H1 (cell line): ENCODE measurements at regions not wholly inside any gene's neighbourhood (a gene's known extent, or its start where the extent isn't known, plus 50 kb on each side); places are given as distances from the start of the nearest gene placed in this dataset.

Experiments
- CTCF ChIA-PET: fragments of 300-600 bp; sonication (Branson Sonifier 250); formaldehyde crosslinking; loops from one replicate; lab custom pipeline; 2021; ENCODE audit not compliant: partially characterized antibody; lab: Charles Lee
- POLR2A ChIA-PET: fragments of 300-600 bp; sonication (Branson Sonifier 250); formaldehyde crosslinking; loops from one replicate; lab custom pipeline; 2021; ENCODE audit warnings: inconsistent platforms; ENCODE audit not compliant: partially characterized antibody; lab: Charles Lee
- DNase-seq, 2 experiments: peaks; one replicate each; pipeline versions ENCODE4 v3.0.0 to v3.0.0-alpha.2; 2010 to 2022; ENCODE audit warnings: low spot score in 2 of 2, low read depth in 1 of 2, mixed read lengths in 1 of 2
- FAIRE-seq: peaks from 2 replicates; lab custom pipeline; 2011; peaks lifted over from hg19 to GRCh38; lab: Jason Lieb, UNC
- H2AFZ ChIP-seq: 2 replicates; pipeline ENCODE4 v1.8.1; 2012; ENCODE audit warnings: low read length, inconsistent platforms
- H2AK5ac ChIP-seq: 2 replicates; pipeline ENCODE4 v1.6.1; 2013; ENCODE audit warnings: low read depth, low read length
- H2BK120ac ChIP-seq: replicated peaks from 2 replicates; pipeline ENCODE3; 2013; ENCODE audit warnings: low read depth, low read length, inconsistent platforms
- H2BK12ac ChIP-seq: 2 replicates; pipeline ENCODE4 v1.6.1; 2013; ENCODE audit warnings: low read depth, low read length
- H2BK15ac ChIP-seq: 2 replicates; pipeline ENCODE4 v1.6.1; 2013; ENCODE audit warnings: low read length
- H2BK20ac ChIP-seq: 2 replicates; pipeline ENCODE4 v1.6.1; 2013; ENCODE audit warnings: low read length
- H2BK5ac ChIP-seq: 2 replicates; pipeline ENCODE4 v1.6.1; 2013; ENCODE audit warnings: low read depth, low read length
- H3K14ac ChIP-seq: 2 replicates; pipeline ENCODE4 v1.6.1; 2013; ENCODE audit warnings: inconsistent platforms; ENCODE audit not compliant: insufficient read length
- H3K18ac ChIP-seq: 2 replicates; pipeline ENCODE4 v1.6.1; 2013; ENCODE audit warnings: low read length; ENCODE audit errors: extremely low read depth
- H3K23ac ChIP-seq: 2 replicates; pipeline ENCODE4 v1.6.1; 2013; ENCODE audit warnings: inconsistent platforms; ENCODE audit not compliant: insufficient read length
- H3K23me2 ChIP-seq: 2 replicates; pipeline ENCODE4 v1.6.1; 2013; ENCODE audit warnings: low read depth, low read length
- H3K27ac ChIP-seq: 2 replicates; pipeline ENCODE4 v1.6.1; 2011; ENCODE audit warnings: low read depth, low read length, inconsistent platforms
- H3K27me3 ChIP-seq, 4 experiments: replicated peaks in 1 of 4; 1 replicate in 1 of 4; 2 replicates in 3 of 4; pipeline versions ENCODE4 v1.6.1 to v1.8.1; 2011 to 2013; ENCODE audit warnings: low read length in 3 of 4, mild to moderate bottlenecking in 3 of 4, inconsistent platforms in 2 of 4, mixed read lengths in 2 of 4, moderate library complexity in 1 of 4; ENCODE audit not compliant: control insufficient read depth in 3 of 4, insufficient read depth in 3 of 4; ENCODE audit errors: extremely low read depth in 1 of 4
- H3K36me3 ChIP-seq, 4 experiments: 2 replicates each; pipeline versions ENCODE4 v1.6.1 to v1.8.1; 2011 to 2013; ENCODE audit warnings: mild to moderate bottlenecking in 4 of 4, low read length in 3 of 4, moderate library complexity in 2 of 4, control low read depth in 1 of 4, inconsistent platforms in 1 of 4; ENCODE audit not compliant: insufficient read depth in 4 of 4, control insufficient read depth in 2 of 4
- H3K4ac ChIP-seq: replicated peaks from 2 replicates; pipeline ENCODE3; 2013; ENCODE audit warnings: low read length, low read depth, mixed read lengths, inconsistent platforms; ENCODE audit not compliant: insufficient read length
- H3K4me1 ChIP-seq, 4 experiments: replicated peaks in 1 of 4; 1 replicate in 1 of 4; 2 replicates in 3 of 4; pipeline versions ENCODE4 v1.6.1 to v1.8.1; 2011 to 2013; ENCODE audit warnings: low read length in 3 of 4, inconsistent platforms in 2 of 4, mixed read lengths in 1 of 4; ENCODE audit not compliant: insufficient read depth in 4 of 4, control insufficient read depth in 3 of 4
- H3K4me2 ChIP-seq, 2 experiments: 2 replicates each; pipeline versions ENCODE4 v1.6.1 to v1.8.1; 2011 to 2013; ENCODE audit warnings: low read depth in 2 of 2, low read length in 2 of 2, control low read depth in 1 of 2, inconsistent platforms in 1 of 2, mild to moderate bottlenecking in 1 of 2; ENCODE audit not compliant: insufficient read depth in 1 of 2
- H3K4me3 ChIP-seq, 4 experiments: fragments of 200-600, 300-600 bp in 1 of 4; sonication (generic), shearing (Covaris generic), sonication (Bioruptor Twin) in 1 of 4; 2 replicates each; pipeline versions ENCODE4 v1.5.1 to v1.8.1; 2011 to 2016; ENCODE audit warnings: low read length in 4 of 4, low read depth in 3 of 4, control low read depth in 2 of 4, inconsistent platforms in 2 of 4, mild to moderate bottlenecking in 2 of 4, mixed read lengths in 1 of 4, moderate library complexity in 1 of 4; ENCODE audit not compliant: insufficient read depth in 2 of 4; ENCODE audit errors: extremely low read depth in 1 of 4
- H3K56ac ChIP-seq: replicated peaks from 2 replicates; pipeline ENCODE3; 2013; ENCODE audit warnings: low read depth, mild to moderate bottlenecking, mixed read lengths, low read length, inconsistent platforms; ENCODE audit not compliant: insufficient read length
- H3K79me1 ChIP-seq: 2 replicates; pipeline ENCODE4 v1.6.1; 2013; ENCODE audit warnings: low read depth, low read length, control low read depth
- H3K79me2 ChIP-seq, 2 experiments: 2 replicates each; pipeline versions ENCODE4 v1.6.1 to v1.8.1; 2012 to 2013; ENCODE audit warnings: low read length in 2 of 2, mild to moderate bottlenecking in 2 of 2, inconsistent platforms in 1 of 2; ENCODE audit not compliant: insufficient read depth in 2 of 2, control insufficient read depth in 1 of 2
- H3K9ac ChIP-seq, 4 experiments: replicated peaks in 1 of 4; 1 replicate in 1 of 4; 2 replicates in 3 of 4; pipeline versions ENCODE4 v1.6.1 to v1.8.1; 2011 to 2013; ENCODE audit warnings: low read depth in 3 of 4, low read length in 3 of 4, control low read depth in 2 of 4, mild to moderate bottlenecking in 2 of 4, moderate library complexity in 2 of 4, inconsistent platforms in 1 of 4; ENCODE audit errors: extremely low read depth in 1 of 4
- H3K9me3 ChIP-seq, 2 experiments: 2 replicates each; pipeline versions ENCODE4 v1.6.1 to v1.8.1; 2012 to 2013; ENCODE audit warnings: mild to moderate bottlenecking in 2 of 2, moderate library complexity in 2 of 2, control low read depth in 1 of 2, inconsistent platforms in 1 of 2, low read depth in 1 of 2, low read length in 1 of 2, mixed read lengths in 1 of 2; ENCODE audit not compliant: insufficient read depth in 2 of 2
- H4K20me1 ChIP-seq, 2 experiments: replicated peaks in 1 of 2; 2 replicates each; pipeline versions ENCODE3 to v1.8.1; 2011 to 2013; ENCODE audit warnings: inconsistent platforms in 2 of 2, low read length in 2 of 2, mild to moderate bottlenecking in 1 of 2; ENCODE audit not compliant: insufficient read depth in 2 of 2, control insufficient read depth in 1 of 2
- H4K5ac ChIP-seq: 2 replicates; pipeline ENCODE4 v1.6.1; 2013; ENCODE audit warnings: low read length, low read depth, mixed read lengths, inconsistent platforms; ENCODE audit not compliant: insufficient read length
- H4K8ac ChIP-seq: 2 replicates; pipeline ENCODE4 v1.8.0; 2013; ENCODE audit warnings: mild to moderate bottlenecking, moderate library complexity, low read length, inconsistent platforms; ENCODE audit not compliant: insufficient read depth; ENCODE audit errors: extremely low read depth
- H4K91ac ChIP-seq: replicated peaks from 2 replicates; pipeline ENCODE3; 2013; ENCODE audit warnings: low read length, mixed read lengths, inconsistent platforms; ENCODE audit not compliant: insufficient read length
- CREB1 ChIP-seq: IDR thresholded peaks from 2 replicates; pipeline ENCODE4 v1.6.1; 2012; ENCODE audit warnings: inconsistent platforms
- EGR1 ChIP-seq: IDR thresholded peaks from 2 replicates; pipeline ENCODE4 v1.6.1; 2011; ENCODE audit warnings: low read depth, low read length, borderline replicate concordance
- FOSL1 ChIP-seq: IDR thresholded peaks from 2 replicates; pipeline ENCODE4 v1.6.1; 2011; ENCODE audit warnings: mild to moderate bottlenecking, low read depth, low read length, moderate library complexity; ENCODE audit not compliant: insufficient read depth
- HDAC2 ChIP-seq, 2 experiments: fragments of 300-600 bp in 1 of 2; sonication (generic) in 1 of 2; IDR thresholded peaks; 2 replicates each; pipeline ENCODE4 v1.6.1; 2011 to 2012; ENCODE audit warnings: low read depth in 2 of 2, low read length in 2 of 2, mild to moderate bottlenecking in 2 of 2, moderate library complexity in 2 of 2, borderline replicate concordance in 1 of 2, inconsistent platforms in 1 of 2
- JUN ChIP-seq: IDR thresholded peaks from 2 replicates; pipeline ENCODE4 v1.6.1; 2011; ENCODE audit warnings: low read depth, mild to moderate bottlenecking, improper control_type of control experiment, low read length
- KDM5A ChIP-seq: fragments of 200-600 bp; IDR thresholded peaks from 2 replicates; pipeline ENCODE4 v1.7.1; 2012; ENCODE audit warnings: mild to moderate bottlenecking, low read length, inconsistent platforms, mixed read lengths
- NRF1 ChIP-seq: IDR thresholded peaks from 2 replicates; pipeline ENCODE4 v1.6.1; 2011; ENCODE audit warnings: mild to moderate bottlenecking, low read depth, low read length, improper control_type of control experiment
- PHF8 ChIP-seq: fragments of 200-600 bp; sonication (generic); conservative IDR thresholded peaks from 2 replicates; pipeline ENCODE4 v1.7.1; 2012; ENCODE audit warnings: low read depth, mild to moderate bottlenecking, inconsistent platforms, low read length, moderate library complexity
- POLR2A ChIP-seq, 2 experiments: IDR thresholded peaks; 1 replicate in 1 of 2; 2 replicates in 1 of 2; pipeline ENCODE4 v1.6.1; 2011; ENCODE audit warnings: low read depth in 2 of 2, low read length in 2 of 2, mild to moderate bottlenecking in 2 of 2; ENCODE audit errors: control extremely low read depth in 1 of 2
- POLR2AphosphoS5 ChIP-seq: IDR thresholded peaks from 2 replicates; pipeline ENCODE4 v1.6.1; 2011; ENCODE audit warnings: low read depth, low read length
- RFX5 ChIP-seq: IDR thresholded peaks from 2 replicates; pipeline ENCODE4 v1.6.1; 2011; ENCODE audit warnings: low read depth, low read length, improper control_type of control experiment, borderline replicate concordance
- SP1 ChIP-seq: IDR thresholded peaks from 2 replicates; pipeline ENCODE4 v1.6.1; 2011; ENCODE audit warnings: low read depth, low read length
- TBP ChIP-seq: IDR thresholded peaks from 2 replicates; pipeline ENCODE4 v1.6.1; 2011; ENCODE audit warnings: low read depth, low read length, improper control_type of control experiment
- whole genome bisulfite sequencing, 2 experiments: shearing (Covaris generic) in 1 of 2; methylation state at CpG; one replicate each; pipeline versions ENCODE4 v1.1.6 to v1.1.7; 2013 to 2015; ENCODE audit warnings: low lambda C conversion rate in 2 of 2, mixed read lengths in 2 of 2, inconsistent platforms in 1 of 2, low coverage in 1 of 2, missing lambda C conversion rate in 1 of 2; ENCODE audit not compliant: insufficient replicate concordance in 2 of 2, insufficient coverage in 1 of 2, insufficient read length in 1 of 2; ENCODE audit errors: extremely low coverage in 1 of 2, missing lambda C conversion rate in 1 of 2; 5-methylcytosine and 5-hydroxymethylcytosine counted together
- TF ChIP-seq, protein P1 (sequence below): IDR thresholded peaks from 2 replicates; pipeline ENCODE4 v1.6.1; 2011; ENCODE audit warnings: low read depth, mild to moderate bottlenecking, low read length; ENCODE audit not compliant: insufficient read depth
- TF ChIP-seq, protein P2 (sequence below): IDR thresholded peaks from 2 replicates; pipeline ENCODE4 v1.6.1; 2012; ENCODE audit warnings: inconsistent platforms

DNA sequence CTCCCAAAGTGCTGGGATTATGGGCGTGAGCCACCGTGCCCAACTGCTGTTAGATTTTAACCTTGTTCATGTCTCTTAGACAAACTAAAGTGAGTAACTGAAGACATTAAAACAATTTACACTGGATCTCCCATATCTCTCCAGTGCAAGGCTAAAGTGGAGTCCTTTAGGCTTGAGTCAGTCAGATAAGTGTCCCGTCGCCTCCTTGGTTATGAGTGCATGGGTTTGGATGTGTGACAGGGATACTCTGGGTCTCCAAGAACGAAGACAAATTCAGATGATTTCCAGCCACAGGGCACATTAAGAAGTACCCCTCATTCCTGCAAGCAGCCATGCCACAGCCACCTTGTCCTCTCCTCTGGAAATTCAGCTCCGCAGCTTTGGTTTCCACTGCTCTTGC is 66.1 kb upstream of the PDZD8 start:
- Histone ChIP-seq H2BK120ac (no peak overlapping the region), H3K23me2 (no peaks in the 10 kb centered on the region), H3K4ac (no peak overlapping the region), H2AK5ac (no peak overlapping the region), H3K9me3 (peaks cover 15 to 19% of the 10 kb centered on the region in 2 experiments), H3K4me2 (no peak overlapping the region), H2AFZ (no peak overlapping the region), H3K9ac (no peak overlapping the region), H3K36me3 (no peaks in the 10 kb centered on the region; a peak in 1 of 8 replicates), H3K4me1 (no peaks in the 10 kb centered on the region; a peak in 1 of 7 replicates), H4K5ac (no peak overlapping the region), H3K79me1 (no peaks in the 10 kb centered on the region), H2BK5ac (no peak overlapping the region), H3K23ac (no peak overlapping the region), H3K4me3 (no peak overlapping the region), H3K27ac (no peak overlapping the region), H2BK12ac (no peak overlapping the region), H4K20me1 (no peaks in the 10 kb centered on the region), H4K91ac (no peak overlapping the region), H3K56ac (no peak overlapping the region), H3K18ac (no peak overlapping the region), H3K27me3 (no peaks in the 10 kb centered on the region), H3K79me2 (no peaks in the 10 kb centered on the region), H2BK20ac (no peak overlapping the region), H2BK15ac (no peak overlapping the region), H3K14ac (no peak overlapping the region), H4K8ac (no peak overlapping the region)
- ChIA-PET CTCF (interaction anchor here (0.7 to 10.0 kb wide), 11 partner anchors 10 to 123 kb away, joined by 3 to 132 read pairs (median 10); no protein-coding TSS in a partner anchor), POLR2A (no interaction called here)
- no peak for FAIRE-seq
- no peak for DNase-seq
- WGBS, 2 experiments = 49% methylated on average over 6 of the region's 6 CpGs; no CpG with 5 or more reads in 1 of the 2 experiments
- no peak for TF ChIP-seq SP1
- TF ChIP-seq, protein P1, sequence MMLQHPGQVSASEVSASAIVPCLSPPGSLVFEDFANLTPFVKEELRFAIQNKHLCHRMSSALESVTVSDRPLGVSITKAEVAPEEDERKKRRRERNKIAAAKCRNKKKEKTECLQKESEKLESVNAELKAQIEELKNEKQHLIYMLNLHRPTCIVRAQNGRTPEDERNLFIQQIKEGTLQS = no peak
- no peak for TF ChIP-seq FOSL1
- TF ChIP-seq CREB1 = no peak
- no peak for TF ChIP-seq NRF1
- no peak for TF ChIP-seq POLR2A (IDR thresholded peaks at IDR 0.05; ENCODE audit: control extremely low read depth in 1 of 2, low read depth in 2 of 2, low read length in 2 of 2)
- TF ChIP-seq TBP = no peak
- TF ChIP-seq POLR2AphosphoS5 = no peak
- no peak for TF ChIP-seq HDAC2 (IDR thresholded peaks at IDR 0.05; ENCODE audit: borderline replicate concordance in 1 of 2, low read depth in 2 of 2, low read length in 2 of 2)
- TF ChIP-seq RFX5 = no peak
- TF ChIP-seq JUN = no peak
- TF ChIP-seq, protein P2, sequence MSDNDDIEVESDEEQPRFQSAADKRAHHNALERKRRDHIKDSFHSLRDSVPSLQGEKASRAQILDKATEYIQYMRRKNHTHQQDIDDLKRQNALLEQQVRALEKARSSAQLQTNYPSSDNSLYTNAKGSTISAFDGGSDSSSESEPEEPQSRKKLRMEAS = no peak
- TF ChIP-seq KDM5A = no peak
- no peak for TF ChIP-seq PHF8
- no peak for TF ChIP-seq EGR1
